ENCODE measurements at regions not wholly inside any gene's neighbourhood (a gene's known extent, or its start where the extent isn't known, plus 50 kb on each side); places are given as distances from the start of the nearest gene placed in this dataset.

- TF ChIP-seq EZH2 (IDR thresholded peaks at IDR 0.05; ENCODE audit: low read length, missing control alignments): no peak
- no peak for TF ChIP-seq CTCF (conservative IDR thresholded peaks at IDR 0.05 in 1 of 2, IDR thresholded peaks at IDR 0.05 in 1 of 2; ENCODE audit: low read depth in 1 of 2, low read length in 2 of 2)
These were observed 221.2 kb upstream of the CLINT1 start for GRCh38 chr5:158080112-158080511.
